ENCODE measurements at regions not wholly inside any gene's neighbourhood (a gene's known extent, or its start where the extent isn't known, plus 50 kb on each side); places are given as distances from the start of the nearest gene placed in this dataset.

- DNase-seq (ENCODE audit: low spot score), result no peak
- no peak overlapping the region for H3K27ac ChIP-seq (ENCODE audit: low read depth in 1 of 2, low read length in 2 of 2)
- 65% methylated on average over 3 of the region's 3 CpGs for WGBS
- no peaks in the 10 kb centered on the region for H3K9me3 ChIP-seq (ENCODE audit: control insufficient read depth in 4 of 4, low read length in 3 of 4)
- TF ChIP-seq GABPA (IDR thresholded peaks at IDR 0.05 in 1 of 2, conservative IDR thresholded peaks at IDR 0.05 in 1 of 2) (no peak), CTCF (IDR thresholded peaks at IDR 0.05; ENCODE audit: low read depth, low read length, missing input control) (no peak), TAF1 (conservative IDR thresholded peaks at IDR 0.05) (no peak), FOXA1 (IDR thresholded peaks at IDR 0.05) (no peak), HNF4G (IDR thresholded peaks at IDR 0.05) (no peak), NR2F2 (IDR thresholded peaks at IDR 0.05) (no peak), MAX (IDR thresholded peaks at IDR 0.05) (no peak), SP1 (IDR thresholded peaks at IDR 0.05) (no peak), EGR1 (IDR thresholded peaks at IDR 0.05; ENCODE audit: low read depth in 2 of 2) (no peak), YY1 (IDR thresholded peaks at IDR 0.05) (no peak), ZBTB33 (IDR thresholded peaks at IDR 0.05) (no peak), HNF4A (conservative IDR thresholded peaks at IDR 0.05) (no peak), REST (IDR thresholded peaks at IDR 0.05) (no peak), JUND (IDR thresholded peaks at IDR 0.05) (no peak), RAD21 (IDR thresholded peaks at IDR 0.05) (no peak), ATF3 (IDR thresholded peaks at IDR 0.05) (no peak), RXRA (IDR thresholded peaks at IDR 0.05) (no peak), FOXA2 (IDR thresholded peaks at IDR 0.05) (no peak)
- no peak overlapping the region for H3K4me3 ChIP-seq (ENCODE audit: low read depth in 1 of 3, low read length in 3 of 3)
- H3K9ac ChIP-seq (ENCODE audit: low read depth in 1 of 2, low read length in 2 of 2), result no peak overlapping the region
- peaks cover 0 to 3% (median 0%) of the 10 kb centered on the region in 4 donors for H3K27me3 ChIP-seq (ENCODE audit: control insufficient read depth in 4 of 4, insufficient read depth in 4 of 4, low read length in 3 of 4)
- H3K4me1 ChIP-seq (ENCODE audit: control insufficient read depth in 4 of 4, insufficient read depth in 4 of 4, low read length in 3 of 4), result no peaks in the 10 kb centered on the region
- no peaks in the 10 kb centered on the region for H3K36me3 ChIP-seq (ENCODE audit: control insufficient read depth in 4 of 4, insufficient read depth in 3 of 4, low read depth in 1 of 4, low read length in 3 of 4)
Measured at GRCh38 chr3:73141525-73141924, 80.1 kb downstream of the EBLN2 start.

Data from liver (tissue), 8 donors.